H9 (cell line): ENCODE measurements at regions not wholly inside any gene's neighbourhood (a gene's known extent, or its start where the extent isn't known, plus 50 kb on each side); places are given as distances from the start of the nearest gene placed in this dataset.

Experiments
- DNase-seq: peaks from one replicate; pipeline ENCODE4 v3.0.0-alpha.2; 2017
- H2AFZ ChIP-seq: one replicate; pipeline ENCODE4 v1.6.1; 2013; ENCODE audit warnings: mild to moderate bottlenecking, low read length, control low read depth, moderate library complexity
- H2AK5ac ChIP-seq: 2 replicates; pipeline ENCODE4 v1.6.1; 2013; ENCODE audit warnings: low read length, control low read depth, mixed read lengths; ENCODE audit not compliant: insufficient read length
- H2BK120ac ChIP-seq: one replicate; pipeline ENCODE4 v1.6.1; 2013; ENCODE audit warnings: low read depth, mild to moderate bottlenecking, low read length, control low read depth, inconsistent platforms; ENCODE audit not compliant: poor library complexity, severe bottlenecking
- H2BK12ac ChIP-seq: 2 replicates; pipeline ENCODE4 v1.6.1; 2013; ENCODE audit warnings: low read length, control low read depth, mixed read lengths, low read depth; ENCODE audit not compliant: insufficient read length
- H2BK15ac ChIP-seq: 2 replicates; pipeline ENCODE4 v1.6.1; 2013; ENCODE audit warnings: low read depth, low read length, control low read depth
- H2BK20ac ChIP-seq: one replicate; pipeline ENCODE4 v1.6.1; 2013; ENCODE audit warnings: low read depth, mild to moderate bottlenecking, low read length, control low read depth, inconsistent platforms; ENCODE audit not compliant: poor library complexity, severe bottlenecking
- H2BK5ac ChIP-seq: 2 replicates; pipeline ENCODE4 v1.6.1; 2013; ENCODE audit warnings: low read length, control low read depth, mixed read lengths; ENCODE audit not compliant: insufficient read length
- H3K14ac ChIP-seq: 2 replicates; pipeline ENCODE4 v1.6.1; 2013; ENCODE audit warnings: low read length, control low read depth; ENCODE audit not compliant: insufficient read depth
- H3K18ac ChIP-seq: 2 replicates; pipeline ENCODE4 v1.6.1; 2013; ENCODE audit warnings: low read depth, mild to moderate bottlenecking, mixed read lengths, low read length, control low read depth; ENCODE audit not compliant: insufficient read length
- H3K23ac ChIP-seq: 2 replicates; pipeline ENCODE4 v1.6.1; 2013; ENCODE audit warnings: low read length, control low read depth, mixed read lengths, low read depth; ENCODE audit not compliant: insufficient read length
- H3K23me2 ChIP-seq: 2 replicates; pipeline ENCODE4 v1.6.1; 2013; ENCODE audit warnings: low read depth, mild to moderate bottlenecking, mixed read lengths, low read length, control low read depth; ENCODE audit not compliant: insufficient read length, poor library complexity, severe bottlenecking
- H3K27ac ChIP-seq: 2 replicates; pipeline ENCODE4 v1.5.1; 2013; ENCODE audit warnings: low read length, control low read depth, mixed read lengths, low read depth; ENCODE audit not compliant: insufficient read length
- H3K27me3 ChIP-seq: 2 replicates; pipeline ENCODE4 v1.6.1; 2013; ENCODE audit warnings: low read length, control low read depth, inconsistent platforms; ENCODE audit not compliant: insufficient read depth
- H3K4ac ChIP-seq: 2 replicates; pipeline ENCODE4 v1.6.1; 2013; ENCODE audit warnings: low read depth, mild to moderate bottlenecking, control low read depth, inconsistent platforms, low read length, moderate library complexity
- H3K4me1 ChIP-seq: 2 replicates; pipeline ENCODE4 v1.6.1; 2013; ENCODE audit warnings: low read length, control low read depth, inconsistent platforms; ENCODE audit not compliant: insufficient read depth
- H3K4me2 ChIP-seq: 2 replicates; pipeline ENCODE4 v1.6.1; 2013; ENCODE audit warnings: low read length, control low read depth, mixed read lengths; ENCODE audit not compliant: insufficient read length, insufficient read depth
- H3K56ac ChIP-seq: 2 replicates; pipeline ENCODE4 v1.6.1; 2013; ENCODE audit warnings: low read depth, mild to moderate bottlenecking, mixed read lengths, low read length, control low read depth; ENCODE audit not compliant: insufficient read length
- H3K79me1 ChIP-seq: 2 replicates; pipeline ENCODE4 v1.6.1; 2013; ENCODE audit warnings: low read depth, mild to moderate bottlenecking, moderate library complexity, low read length, control low read depth, inconsistent platforms; ENCODE audit not compliant: insufficient read depth, poor library complexity, severe bottlenecking
- H3K79me2 ChIP-seq: 2 replicates; pipeline ENCODE4 v1.6.1; 2013; ENCODE audit warnings: low read length, control low read depth, inconsistent platforms; ENCODE audit not compliant: insufficient read depth
- H3K9ac ChIP-seq: 2 replicates; pipeline ENCODE4 v1.6.1; 2013; ENCODE audit warnings: low read length, control low read depth, mixed read lengths; ENCODE audit not compliant: insufficient read length; ENCODE audit errors: extremely low read depth
- H3K9me3 ChIP-seq: one replicate; pipeline ENCODE4 v1.6.1; 2013; ENCODE audit warnings: low read depth, low read length, inconsistent platforms; ENCODE audit not compliant: control insufficient read depth
- H3T11ph ChIP-seq: one replicate; pipeline ENCODE4 v1.6.1; 2013; ENCODE audit warnings: mild to moderate bottlenecking, low read length, control low read depth, inconsistent platforms
- H4K20me1 ChIP-seq: one replicate; pipeline ENCODE4 v1.6.1; 2013; ENCODE audit not compliant: control insufficient read depth, insufficient read length, insufficient read depth
- H4K5ac ChIP-seq: 2 replicates; pipeline ENCODE4 v1.6.1; 2013; ENCODE audit warnings: low read depth, mild to moderate bottlenecking, mixed read lengths, low read length, control low read depth; ENCODE audit not compliant: insufficient read length
- H4K8ac ChIP-seq: replicated peaks from 2 replicates; pipeline ENCODE4 v1.6.1; 2013; ENCODE audit warnings: low read length, control low read depth, mixed read lengths, low read depth; ENCODE audit not compliant: insufficient read length
- H4K91ac ChIP-seq: 2 replicates; pipeline ENCODE4 v1.6.1; 2013; ENCODE audit warnings: low read depth, mild to moderate bottlenecking, moderate library complexity, mixed read lengths, low read length, control low read depth; ENCODE audit not compliant: insufficient read length
- H3K27ac Mint-ChIP-seq, 3 experiments: 2 replicates in 2 of 3; 3 replicates in 1 of 3; pipeline ENCODE4 v1.8.0; 2020 to 2021; ENCODE audit warnings: mixed read lengths in 3 of 3, mild to moderate bottlenecking in 1 of 3, moderate library complexity in 1 of 3
- H3K27me3 Mint-ChIP-seq: 2 replicates; pipeline ENCODE4 v1.8.0; 2021; ENCODE audit warnings: low read depth, mild to moderate bottlenecking, moderate library complexity, mixed read lengths
- H3K36me3 Mint-ChIP-seq, 3 experiments: 2 replicates in 2 of 3; 3 replicates in 1 of 3; pipeline ENCODE4 v1.8.0; 2020 to 2021; ENCODE audit warnings: low read depth in 3 of 3, mixed read lengths in 3 of 3; ENCODE audit not compliant: insufficient read depth in 1 of 3
- H3K4me1 Mint-ChIP-seq, 2 experiments: 2 replicates each; pipeline ENCODE4 v1.8.0; 2020; ENCODE audit warnings: mixed read lengths in 2 of 2
- H3K4me3 Mint-ChIP-seq, 2 experiments: 2 replicates in 1 of 2; 3 replicates in 1 of 2; pipeline ENCODE4 v1.8.0; 2020 to 2021; ENCODE audit warnings: mild to moderate bottlenecking in 2 of 2, mixed read lengths in 2 of 2, moderate library complexity in 1 of 2
- H3K9me3 Mint-ChIP-seq, 2 experiments: 2 replicates in 1 of 2; 3 replicates in 1 of 2; pipeline ENCODE4 v1.8.0; 2020; ENCODE audit warnings: mild to moderate bottlenecking in 2 of 2, mixed read lengths in 2 of 2, moderate library complexity in 1 of 2
- CTCF ChIP-seq: fragments of 200-600 bp; sonication (generic); conservative IDR thresholded peaks from 3 replicates; pipeline ENCODE4 v1.8.0; 2021; ENCODE audit warnings: antibody characterized with exemption, mild to moderate bottlenecking
- WGBS: extraction: QIAGEN DNeasy Blood & Tissue Kit; methylation state at CpG from one replicate; pipeline ENCODE4 v1.1.7; 2013; ENCODE audit warnings: missing lambda C conversion rate, low lambda C conversion rate, mixed read lengths; ENCODE audit not compliant: insufficient read length; ENCODE audit errors: extremely low coverage; 5-methylcytosine and 5-hydroxymethylcytosine counted together

GRCh38 chr4:37758226-37758625 lies 68.3 kb upstream of the PGM2 start:
- WGBS = no CpG with 5 or more reads among the region's 1 CpG
- Mint-ChIP-seq H3K4me3 (no peak overlapping the region), H3K9me3 (no peaks in the 10 kb centered on the region), H3K27ac (no peak overlapping the region), H3K36me3 (no peaks in the 10 kb centered on the region), H3K4me1 (peaks cover 2 to 5% of the 10 kb centered on the region in 2 experiments; a peak in 2 of 4 replicates), H3K27me3 (no peaks in the 10 kb centered on the region)
- Histone ChIP-seq H3T11ph (no peak overlapping the region), H3K79me2 (no peaks in the 10 kb centered on the region), H4K20me1 (no peaks in the 10 kb centered on the region), H3K4me2 (no peak overlapping the region), H3K27me3 (no peaks in the 10 kb centered on the region), H2AFZ (no peak overlapping the region), H3K18ac (no peak overlapping the region), H4K91ac (no peak overlapping the region), H3K27ac (no peak overlapping the region), H3K4me1 (no peaks in the 10 kb centered on the region), H2BK20ac (no peak overlapping the region), H2AK5ac (no peak overlapping the region), H4K8ac (no peak overlapping the region), H3K9ac (no peak overlapping the region), H3K4ac (no peak overlapping the region), H3K56ac (no peak overlapping the region), H3K79me1 (no peaks in the 10 kb centered on the region), H2BK15ac (no peak overlapping the region), H2BK120ac (no peak overlapping the region), H3K14ac (no peak overlapping the region), H2BK12ac (no peak overlapping the region), H3K9me3 (no peaks in the 10 kb centered on the region), H3K23ac (no peak overlapping the region), H4K5ac (no peak overlapping the region), H3K23me2 (no peaks in the 10 kb centered on the region), H2BK5ac (no peak overlapping the region)
- no peak for DNase-seq
- TF ChIP-seq CTCF = no peak
